ENCODE measurements at regions not wholly inside any gene's neighbourhood (a gene's known extent, or its start where the extent isn't known, plus 50 kb on each side); places are given as distances from the start of the nearest gene placed in this dataset.
"Not testable (repeated sequence)": the region's sequence is repeated elsewhere in the genome, so short reads cannot be mapped to it uniquely, and the experiment has no call there.

- DNase-seq (ENCODE audit: low spot score): not testable (repeated sequence)
These were observed 289.3 kb downstream of the LIPI start for GRCh38 chr21:13921455-13921854.

- not testable (repeated sequence) for DNase-seq (ENCODE audit: low spot score)
These were observed 297.8 kb downstream of the POTED start for GRCh38 chr21:13907385-13907784.

- DNase-seq (ENCODE audit: low spot score): not testable (repeated sequence)
These were observed 287.1 kb downstream of the POTED start for GRCh38 chr21:13896596-13897247.

GRCh38 chr21:13893617-13894016, 284.0 kb downstream of the POTED start:
- not testable (repeated sequence) for DNase-seq (ENCODE audit: low spot score)

- not testable (repeated sequence) for DNase-seq (ENCODE audit: low spot score)
These were observed 283.4 kb downstream of the POTED start for GRCh38 chr21:13893025-13893424.

- not testable (repeated sequence) for DNase-seq (ENCODE audit: low spot score)
These were observed 282.7 kb downstream of the POTED start for GRCh38 chr21:13892146-13892751.

- DNase-seq (ENCODE audit: low spot score): not testable (repeated sequence)
These were observed 279.6 kb downstream of the POTED start for GRCh38 chr21:13889176-13889575.

- DNase-seq (ENCODE audit: low spot score): not testable (repeated sequence)
These were observed 274.2 kb downstream of the POTED start for GRCh38 chr21:13883641-13884395.

- not testable (repeated sequence) for DNase-seq (ENCODE audit: low spot score)
These were observed 267.9 kb downstream of the POTED start for GRCh38 chr21:13877503-13877902.

GRCh38 chr21:13876999-13877398, 267.4 kb downstream of the POTED start:
- not testable (repeated sequence) for DNase-seq (ENCODE audit: low spot score)

- DNase-seq (ENCODE audit: low spot score): not testable (repeated sequence)
These were observed 264.4 kb downstream of the POTED start for GRCh38 chr21:13874001-13874400.

GRCh38 chr21:13854638-13855037, 245.1 kb downstream of the POTED start:
- DNase-seq (ENCODE audit: low spot score): no peak
- TF ChIP-seq CTCF (IDR thresholded peaks at IDR 0.05; ENCODE audit: extremely low read depth, missing control alignments): no peak

GRCh38 chr21:13850808-13851207, 241.2 kb downstream of the POTED start:
- DNase-seq (ENCODE audit: low spot score): not testable (repeated sequence)

- not testable (repeated sequence) for DNase-seq (ENCODE audit: low spot score)
These were observed 239.9 kb downstream of the POTED start for GRCh38 chr21:13849489-13849888.

- not testable (repeated sequence) for DNase-seq (ENCODE audit: low spot score)
These were observed 237.1 kb downstream of the POTED start for GRCh38 chr21:13846718-13847117.

- DNase-seq (ENCODE audit: low spot score): not testable (repeated sequence)
These were observed 235.0 kb downstream of the POTED start for GRCh38 chr21:13844574-13844973.

GRCh38 chr21:13843081-13843480, 233.5 kb downstream of the POTED start:
- DNase-seq (ENCODE audit: low spot score): not testable (repeated sequence)

GRCh38 chr21:13827666-13828065, 218.1 kb downstream of the POTED start:
- not testable (repeated sequence) for DNase-seq (ENCODE audit: low spot score)

All from GM20000 (cell line).